Muscle layer of duodenum (tissue), 2 donors: ENCODE measurements at regions not wholly inside any gene's neighbourhood (a gene's known extent, or its start where the extent isn't known, plus 50 kb on each side); places are given as distances from the start of the nearest gene placed in this dataset.

Experiments used
- H3K27ac ChIP-seq: one replicate; pipeline ENCODE4 v1.7.0; 2013; ENCODE audit warnings: mild to moderate bottlenecking, low read length
- H3K27me3 ChIP-seq: one replicate; pipeline ENCODE4 v1.7.0; 2013; ENCODE audit warnings: low read depth, mild to moderate bottlenecking, control low read depth, low read length
- H3K36me3 ChIP-seq, 2 donors: one replicate each; pipeline ENCODE4 v1.7.0; 2013; ENCODE audit warnings: low read length in 2 of 2, control low read depth in 1 of 2, mild to moderate bottlenecking in 1 of 2; ENCODE audit not compliant: insufficient read depth in 2 of 2, control insufficient read depth in 1 of 2
- H3K4me1 ChIP-seq, 2 donors: one replicate each; pipeline ENCODE4 v1.7.0; 2013; ENCODE audit warnings: low read length in 2 of 2, mild to moderate bottlenecking in 2 of 2, control low read depth in 1 of 2, moderate library complexity in 1 of 2; ENCODE audit not compliant: insufficient read depth in 2 of 2, control insufficient read depth in 1 of 2
- H3K4me3 ChIP-seq, 2 donors: one replicate each; pipeline ENCODE4 v1.7.0; 2013; ENCODE audit warnings: low read length in 2 of 2, low read depth in 1 of 2, mild to moderate bottlenecking in 1 of 2
- H3K9me3 ChIP-seq, 2 donors: one replicate each; pipeline ENCODE4 v1.7.0; 2013; ENCODE audit warnings: low read length in 2 of 2, control low read depth in 1 of 2, mild to moderate bottlenecking in 1 of 2; ENCODE audit not compliant: control insufficient read depth in 1 of 2
- donor health status: healthy.

DNA sequence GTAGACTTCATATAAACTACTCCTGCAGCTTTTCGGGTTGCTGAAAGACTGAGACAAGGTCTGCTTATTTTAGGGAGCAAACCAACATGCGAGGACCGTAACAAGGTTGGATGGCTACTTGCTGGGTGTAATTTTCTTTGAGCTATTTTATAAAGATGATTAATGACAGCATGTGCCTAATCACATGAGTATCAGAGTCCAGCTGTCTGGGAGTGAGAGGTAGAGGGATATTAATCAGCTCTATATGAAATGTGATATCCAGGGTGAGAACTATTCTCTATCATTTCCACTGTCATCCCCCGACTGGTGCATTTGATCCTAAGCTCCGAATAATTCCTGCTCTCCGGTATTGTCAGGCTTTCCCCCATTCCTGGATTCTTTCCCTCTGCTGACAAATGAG lies 193.8 kb upstream of the HMHB1 start:
- Histone ChIP-seq H3K36me3 (no peaks in the 10 kb centered on the region), H3K4me3 (no peak overlapping the region), H3K27me3 (no peaks in the 10 kb centered on the region), H3K4me1 (no peaks in the 10 kb centered on the region), H3K9me3 (no peaks in the 10 kb centered on the region), H3K27ac (no peak overlapping the region)

DNA sequence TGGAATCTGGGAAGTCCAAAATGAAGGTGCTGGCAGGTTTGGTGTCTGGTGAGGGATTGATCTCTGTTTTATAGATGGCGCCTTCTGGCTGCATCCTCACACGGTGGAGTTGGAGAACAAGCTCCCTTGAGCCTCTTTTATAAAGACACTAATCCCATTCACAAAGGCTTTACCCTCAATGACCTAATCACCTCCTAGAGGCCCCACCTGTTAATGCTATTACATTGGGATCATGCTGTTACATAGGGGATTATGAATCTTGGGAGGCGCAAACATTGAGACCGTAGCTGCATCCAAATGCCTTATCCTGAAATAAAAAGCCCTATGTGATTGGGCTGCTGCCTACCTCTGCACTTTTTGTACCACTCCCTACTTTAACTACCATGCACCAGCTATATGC lies 197.1 kb upstream of the HMHB1 start:
- Histone ChIP-seq H3K9me3 (no peaks in the 10 kb centered on the region), H3K4me3 (no peak overlapping the region), H3K4me1 (no peaks in the 10 kb centered on the region), H3K27ac (no peak overlapping the region), H3K36me3 (no peaks in the 10 kb centered on the region), H3K27me3 (no peaks in the 10 kb centered on the region)

- H3K4me1 ChIP-seq, result no peaks in the 10 kb centered on the region
- H3K27me3 ChIP-seq, result no peaks in the 10 kb centered on the region
- H3K36me3 ChIP-seq, result no peaks in the 10 kb centered on the region
- no peak overlapping the region for H3K4me3 ChIP-seq
- no peak overlapping the region for H3K27ac ChIP-seq
- H3K9me3 ChIP-seq, result peaks cover 0 to 5% of the 10 kb centered on the region in 2 donors
These were observed 198.6 kb upstream of the HMHB1 start for GRCh38 chr5:143613329-143613728.

- Histone ChIP-seq H3K27me3 (no peaks in the 10 kb centered on the region), H3K4me3 (no peak overlapping the region), H3K36me3 (no peaks in the 10 kb centered on the region), H3K27ac (no peak overlapping the region), H3K9me3 (peaks cover 0 to 5% of the 10 kb centered on the region in 2 donors), H3K4me1 (no peaks in the 10 kb centered on the region)
These were observed 201.0 kb upstream of the HMHB1 start for GRCh38 chr5:143610946-143611345.

GRCh38 chr5:143606043-143606752 lies 202.7 kb upstream of the NR3C1 start:
- Histone ChIP-seq H3K36me3 (no peaks in the 10 kb centered on the region), H3K4me1 (no peaks in the 10 kb centered on the region), H3K9me3 (peaks cover 0 to 5% of the 10 kb centered on the region in 2 donors), H3K4me3 (no peak overlapping the region), H3K27ac (no peak overlapping the region), H3K27me3 (no peaks in the 10 kb centered on the region)

GRCh38 chr5:143605403-143606005 lies 202.0 kb upstream of the NR3C1 start:
- Histone ChIP-seq H3K4me1 (no peaks in the 10 kb centered on the region), H3K36me3 (no peaks in the 10 kb centered on the region), H3K27ac (no peak overlapping the region), H3K27me3 (no peaks in the 10 kb centered on the region), H3K4me3 (no peak overlapping the region), H3K9me3 (peaks cover 0 to 5% of the 10 kb centered on the region in 2 donors)

- H3K27me3 ChIP-seq, result no peaks in the 10 kb centered on the region
- H3K4me1 ChIP-seq, result no peaks in the 10 kb centered on the region
- no peak overlapping the region for H3K27ac ChIP-seq
- H3K4me3 ChIP-seq, result no peak overlapping the region
- no peaks in the 10 kb centered on the region for H3K9me3 ChIP-seq
- no peaks in the 10 kb centered on the region for H3K36me3 ChIP-seq
These were observed 198.4 kb upstream of the NR3C1 start for GRCh38 chr5:143601917-143602333.

DNA sequence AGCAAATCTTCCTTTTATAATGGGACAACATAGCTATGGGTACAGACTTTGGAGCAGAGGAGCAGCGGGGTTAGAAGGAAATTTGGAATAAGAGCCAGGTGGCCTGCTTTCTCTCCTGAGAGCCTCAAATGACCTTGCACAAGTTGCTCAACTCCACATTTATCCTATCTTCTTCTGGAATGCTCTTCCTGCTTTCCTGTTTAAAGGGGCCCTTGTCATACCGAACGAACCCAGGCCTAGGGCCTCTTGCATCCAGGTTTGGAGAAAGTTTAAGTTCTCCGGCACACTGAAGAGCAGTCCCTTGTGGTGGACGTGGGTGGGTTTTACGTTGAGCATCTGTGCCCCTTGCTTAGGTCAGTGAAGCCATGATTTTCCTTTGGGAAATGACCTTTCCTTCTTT lies 197.9 kb upstream of the NR3C1 start:
- Histone ChIP-seq H3K9me3 (no peaks in the 10 kb centered on the region), H3K4me1 (peaks cover 0 to under 1% of the 10 kb centered on the region in 2 donors), H3K36me3 (no peaks in the 10 kb centered on the region), H3K4me3 (no peak overlapping the region), H3K27ac (no peak overlapping the region), H3K27me3 (no peaks in the 10 kb centered on the region)

GRCh38 chr5:143600396-143601075 lies 197.1 kb upstream of the NR3C1 start:
- no peaks in the 10 kb centered on the region for H3K27me3 ChIP-seq

DNA sequence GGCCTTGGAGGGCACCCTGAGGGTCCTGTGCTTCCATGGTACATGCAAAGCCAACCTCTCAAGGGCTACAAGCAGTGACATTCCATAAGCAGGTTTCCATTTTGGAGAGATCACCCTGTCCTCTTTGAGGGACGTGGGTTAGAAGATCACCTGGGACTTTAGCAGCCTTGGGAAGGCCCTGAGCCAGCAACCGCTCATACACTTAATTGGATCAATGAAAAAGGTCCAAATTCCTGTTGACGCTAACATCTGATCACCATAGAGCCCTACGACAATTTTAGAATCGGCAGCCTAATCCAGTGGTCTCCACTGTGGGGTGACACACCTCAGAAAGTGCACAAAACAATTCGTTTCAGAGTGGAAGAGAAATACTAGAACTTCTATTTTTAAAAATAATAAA lies 196.0 kb upstream of the NR3C1 start:
- Histone ChIP-seq H3K4me1 (peaks cover 0 to 6% of the 10 kb centered on the region in 2 donors), H3K4me3 (no peak overlapping the region), H3K36me3 (no peaks in the 10 kb centered on the region), H3K9me3 (no peaks in the 10 kb centered on the region), H3K27me3 (no peaks in the 10 kb centered on the region), H3K27ac (no peak overlapping the region)

More at GRCh38 chr5:143600396-143601075, 197.1 kb upstream of the NR3C1 start:
- Histone ChIP-seq H3K4me1 (peaks cover 0 to 6% of the 10 kb centered on the region in 2 donors), H3K36me3 (no peaks in the 10 kb centered on the region), H3K4me3 (no peak overlapping the region), H3K9me3 (no peaks in the 10 kb centered on the region), H3K27ac (no peak overlapping the region)

GRCh38 chr5:143596824-143597223 lies 193.3 kb upstream of the NR3C1 start:
- no peaks in the 10 kb centered on the region for H3K27me3 ChIP-seq
- peaks cover 0 to 6% of the 10 kb centered on the region in 2 donors for H3K4me1 ChIP-seq
- H3K4me3 ChIP-seq, result no peak overlapping the region
- no peaks in the 10 kb centered on the region for H3K36me3 ChIP-seq
- H3K9me3 ChIP-seq, result no peaks in the 10 kb centered on the region
- no peak overlapping the region for H3K27ac ChIP-seq
